Loucy (cell line): ENCODE measurements at regions not wholly inside any gene's neighbourhood (a gene's known extent, or its start where the extent isn't known, plus 50 kb on each side); places are given as distances from the start of the nearest gene placed in this dataset.
A peak's percentile ranks its signal among the peaks of the same experiment; 100 is the strongest.

ENCODE experiments used
- H2AFZ ChIP-seq: fragments of 200-600 bp; sonication (generic); 2 replicates; pipeline ENCODE4 v1.6.0; 2016; ENCODE audit warnings: antibody characterized with exemption, mild to moderate bottlenecking, low read length, moderate library complexity
- H3F3A ChIP-seq: fragments of 200-600 bp; 2 replicates; pipeline ENCODE4 v1.6.0; 2016; ENCODE audit warnings: antibody characterized with exemption, low read depth, mild to moderate bottlenecking
- H3K27me3 ChIP-seq: fragments of 200-600 bp; sonication (generic); 2 replicates; pipeline ENCODE4 v1.6.1; 2014; ENCODE audit warnings: low read length, mild to moderate bottlenecking; ENCODE audit not compliant: insufficient read depth, poor library complexity, severe bottlenecking
- H3K36me3 ChIP-seq: fragments of 200-600 bp; sonication (generic); 2 replicates; pipeline ENCODE4 v1.6.1; 2016; ENCODE audit warnings: low read length; ENCODE audit not compliant: insufficient read depth
- H3K4me1 ChIP-seq: fragments of 200-600 bp; sonication (generic); 2 replicates; pipeline ENCODE4 v1.5.1; 2014; ENCODE audit warnings: low read length, mild to moderate bottlenecking; ENCODE audit not compliant: insufficient read depth, poor library complexity, severe bottlenecking
- H3K4me2 ChIP-seq: fragments of 200-600 bp; sonication (generic); 2 replicates; pipeline ENCODE4 v1.6.0; 2014; ENCODE audit warnings: antibody characterized with exemption, low read length, low read depth, mild to moderate bottlenecking; ENCODE audit not compliant: poor library complexity, severe bottlenecking
- H3K4me3 ChIP-seq: fragments of 200-600 bp; sonication (generic); 2 replicates; pipeline ENCODE4 v1.5.1; 2014; ENCODE audit warnings: low read length, mild to moderate bottlenecking, mixed read lengths; ENCODE audit not compliant: poor library complexity, severe bottlenecking
- H3K79me2 ChIP-seq: fragments of 200-600 bp; sonication (generic); 2 replicates; pipeline ENCODE4 v1.6.1; 2014; ENCODE audit warnings: low read length; ENCODE audit not compliant: insufficient read depth
- H3K9ac ChIP-seq: fragments of 200-600 bp; sonication (generic); 2 replicates; pipeline ENCODE4 v1.6.0; 2014; ENCODE audit warnings: mild to moderate bottlenecking, low read depth, low read length, moderate library complexity; ENCODE audit not compliant: poor library complexity, severe bottlenecking
- H3K9me2 ChIP-seq: fragments of 200-600 bp; sonication (generic); replicated peaks from 2 replicates; pipeline ENCODE4 v1.6.1; 2016; ENCODE audit warnings: low read depth, low read length, mixed read lengths
- H3K9me3 ChIP-seq: fragments of 200-600 bp; sonication (generic); 2 replicates; pipeline ENCODE4 v1.6.1; 2014; ENCODE audit warnings: mild to moderate bottlenecking, antibody characterized with exemption, low read length, low read depth; ENCODE audit not compliant: insufficient read depth
- H4K20me1 ChIP-seq: fragments of 200-600 bp; sonication (generic); 2 replicates; pipeline ENCODE4 v1.6.0; 2014; ENCODE audit warnings: antibody characterized with exemption, low read length, mild to moderate bottlenecking; ENCODE audit not compliant: insufficient read depth, poor library complexity, severe bottlenecking
- EZH2phosphoT487 ChIP-seq: fragments of 200-600 bp; IDR thresholded peaks from 2 replicates; pipeline ENCODE4 v1.6.1; 2018; ENCODE audit warnings: antibody characterized with exemption, mild to moderate bottlenecking, moderate library complexity, borderline replicate concordance
- TF ChIP-seq, protein P1 (sequence below): fragments of 200-600 bp; sonication (generic); conservative IDR thresholded peaks from 2 replicates; pipeline ENCODE4 v1.5.1; 2014; ENCODE audit warnings: mild to moderate bottlenecking, antibody characterized with exemption, low read length

DNA sequence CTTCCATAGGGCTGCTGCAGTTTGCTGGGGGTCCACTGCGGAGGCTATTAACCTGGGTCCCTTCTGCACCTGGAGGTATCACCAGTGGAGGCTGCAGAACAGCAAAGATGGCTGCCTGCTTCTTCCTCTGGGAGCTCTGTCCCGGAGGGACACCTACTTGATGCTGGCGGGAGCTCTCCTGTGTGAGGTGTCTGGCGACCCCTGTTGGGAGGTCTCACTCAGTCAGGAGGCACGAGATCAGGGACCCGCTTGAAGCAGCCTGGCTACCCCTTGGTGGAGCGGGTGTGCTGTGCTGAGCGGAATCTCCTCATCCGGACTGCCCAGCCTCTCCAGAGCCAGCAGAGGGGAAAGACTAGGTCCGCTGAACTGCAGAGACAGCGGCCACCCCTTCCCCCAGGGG lies 56.0 kb upstream of the CTXND1 start:
- H3K9me2 ChIP-seq, result no peaks in the 10 kb centered on the region
- no peak for TF ChIP-seq EZH2phosphoT487
- TF ChIP-seq, protein P1, sequence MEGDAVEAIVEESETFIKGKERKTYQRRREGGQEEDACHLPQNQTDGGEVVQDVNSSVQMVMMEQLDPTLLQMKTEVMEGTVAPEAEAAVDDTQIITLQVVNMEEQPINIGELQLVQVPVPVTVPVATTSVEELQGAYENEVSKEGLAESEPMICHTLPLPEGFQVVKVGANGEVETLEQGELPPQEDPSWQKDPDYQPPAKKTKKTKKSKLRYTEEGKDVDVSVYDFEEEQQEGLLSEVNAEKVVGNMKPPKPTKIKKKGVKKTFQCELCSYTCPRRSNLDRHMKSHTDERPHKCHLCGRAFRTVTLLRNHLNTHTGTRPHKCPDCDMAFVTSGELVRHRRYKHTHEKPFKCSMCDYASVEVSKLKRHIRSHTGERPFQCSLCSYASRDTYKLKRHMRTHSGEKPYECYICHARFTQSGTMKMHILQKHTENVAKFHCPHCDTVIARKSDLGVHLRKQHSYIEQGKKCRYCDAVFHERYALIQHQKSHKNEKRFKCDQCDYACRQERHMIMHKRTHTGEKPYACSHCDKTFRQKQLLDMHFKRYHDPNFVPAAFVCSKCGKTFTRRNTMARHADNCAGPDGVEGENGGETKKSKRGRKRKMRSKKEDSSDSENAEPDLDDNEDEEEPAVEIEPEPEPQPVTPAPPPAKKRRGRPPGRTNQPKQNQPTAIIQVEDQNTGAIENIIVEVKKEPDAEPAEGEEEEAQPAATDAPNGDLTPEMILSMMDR, result peak; percentile 24; the same call in 1 of the 2 replicates
- H3K9me3 ChIP-seq, result no peaks in the 10 kb centered on the region
- H2AFZ ChIP-seq, result no peak overlapping the region
- H3K4me2 ChIP-seq, result no peak overlapping the region
- H3K9ac ChIP-seq, result no peak overlapping the region
- H3K79me2 ChIP-seq, result no peaks in the 10 kb centered on the region
- H3K4me3 ChIP-seq, result no peak overlapping the region
- H3K4me1 ChIP-seq, result no peaks in the 10 kb centered on the region
- no peaks in the 10 kb centered on the region for H3K36me3 ChIP-seq
- no peaks in the 10 kb centered on the region for H3K27me3 ChIP-seq
- no peaks in the 10 kb centered on the region for H3F3A ChIP-seq
- H4K20me1 ChIP-seq, result no peaks in the 10 kb centered on the region

DNA sequence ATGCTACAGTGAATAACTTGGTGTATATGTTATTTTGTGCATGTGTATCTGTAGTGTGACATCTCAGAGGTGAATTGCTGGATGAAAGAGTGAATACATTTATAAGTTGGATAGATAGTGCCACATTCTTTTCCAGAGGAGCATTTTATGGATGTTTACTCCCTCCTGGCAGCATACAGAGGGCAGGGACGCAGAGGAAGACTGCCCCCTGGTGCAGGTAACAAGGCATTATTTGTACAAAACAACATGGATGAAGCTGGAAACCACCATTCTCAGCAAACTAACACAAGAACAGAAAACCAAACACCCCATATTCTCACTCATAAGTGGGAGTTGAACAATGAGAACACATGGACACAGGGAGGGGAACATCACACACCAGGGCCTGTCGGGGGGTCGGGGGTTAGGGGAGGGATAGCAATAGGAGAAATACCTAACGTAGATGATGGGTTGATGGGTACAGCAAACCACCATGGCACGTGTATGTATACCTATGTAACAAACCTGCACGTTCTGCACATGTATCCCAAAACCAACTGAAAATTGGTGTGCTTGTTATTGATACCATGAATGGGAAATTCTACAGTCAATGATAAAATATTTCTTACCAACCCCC lies 57.9 kb upstream of the CTXND1 start:
- Histone ChIP-seq H3K27me3 (no peaks in the 10 kb centered on the region), H3K79me2 (no peaks in the 10 kb centered on the region), H2AFZ (no peak overlapping the region), H4K20me1 (no peaks in the 10 kb centered on the region), H3K9me2 (no peaks in the 10 kb centered on the region), H3K9me3 (no peaks in the 10 kb centered on the region), H3K4me2 (no peak overlapping the region), H3K36me3 (no peaks in the 10 kb centered on the region), H3K4me1 (no peaks in the 10 kb centered on the region), H3F3A (no peaks in the 10 kb centered on the region), H3K9ac (no peak overlapping the region), H3K4me3 (no peak overlapping the region)
- TF ChIP-seq, protein P1, result peak; percentile 55
- TF ChIP-seq EZH2phosphoT487, result no peak

DNA sequence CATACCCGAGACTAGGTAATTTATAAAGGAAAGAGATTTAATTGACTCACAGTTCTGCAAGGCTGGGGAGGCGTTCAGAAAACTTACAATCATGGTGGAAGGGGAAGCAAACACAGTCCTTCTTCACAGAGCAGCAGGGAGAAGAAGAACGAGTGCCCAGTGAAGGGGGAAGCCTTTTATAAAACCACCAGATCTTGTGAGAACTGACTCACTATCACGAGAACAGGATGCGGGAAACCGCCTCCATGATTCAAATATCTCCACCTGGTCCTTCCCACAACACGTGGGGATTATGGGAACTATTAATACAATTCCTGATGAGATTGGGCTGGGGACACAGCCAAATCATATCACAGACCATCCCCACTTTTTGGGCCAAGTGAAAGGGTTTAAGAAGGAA lies 58.8 kb upstream of the CTXND1 start:
- no peaks in the 10 kb centered on the region for H4K20me1 ChIP-seq
- H3K9me3 ChIP-seq, result no peaks in the 10 kb centered on the region
- no peak overlapping the region for H2AFZ ChIP-seq
- TF ChIP-seq, protein P1, result no peak
- TF ChIP-seq EZH2phosphoT487, result no peak
- no peaks in the 10 kb centered on the region for H3K79me2 ChIP-seq
- no peaks in the 10 kb centered on the region for H3K4me1 ChIP-seq
- H3K36me3 ChIP-seq, result no peaks in the 10 kb centered on the region
- H3K27me3 ChIP-seq, result no peaks in the 10 kb centered on the region
- H3K9ac ChIP-seq, result no peak overlapping the region
- H3K4me3 ChIP-seq, result no peak overlapping the region
- no peak overlapping the region for H3K4me2 ChIP-seq
- H3K9me2 ChIP-seq, result no peaks in the 10 kb centered on the region
- no peaks in the 10 kb centered on the region for H3F3A ChIP-seq
